ENCODE measurements at regions not wholly inside any gene's neighbourhood (a gene's known extent, or its start where the extent isn't known, plus 50 kb on each side); places are given as distances from the start of the nearest gene placed in this dataset.

GRCh38 chr13:44260336-44260735 lies 113.3 kb upstream of the SERP2 start:
- no peak for DNase-seq

- no peak for DNase-seq
These were observed 109.6 kb upstream of the SERP2 start for GRCh38 chr13:44263751-44264620.

- no peak for DNase-seq
These were observed 107.3 kb upstream of the SERP2 start for GRCh38 chr13:44266305-44266704.

GRCh38 chr13:44266772-44267171 lies 106.9 kb upstream of the SERP2 start:
- no peak for DNase-seq

GRCh38 chr13:44267203-44267602 lies 106.4 kb upstream of the SERP2 start:
- DNase-seq: no peak

GRCh38 chr13:44267980-44268379 lies 105.6 kb upstream of the SERP2 start:
- DNase-seq: no peak

- DNase-seq: no peak
These were observed 104.6 kb upstream of the SERP2 start for GRCh38 chr13:44268980-44269379.

GRCh38 chr13:44270150-44270549 lies 103.5 kb upstream of the SERP2 start:
- DNase-seq: no peak

- no peak for DNase-seq
These were observed 102.6 kb upstream of the SERP2 start for GRCh38 chr13:44271031-44271455.

GRCh38 chr13:44271473-44271872 lies 102.2 kb upstream of the SERP2 start:
- DNase-seq: no peak

- DNase-seq: no peak
These were observed 101.7 kb upstream of the SERP2 start for GRCh38 chr13:44271915-44272341.

GRCh38 chr13:44272692-44273091 lies 100.9 kb upstream of the SERP2 start:
- DNase-seq: no peak

GRCh38 chr13:44273216-44273615 lies 100.4 kb upstream of the SERP2 start:
- DNase-seq: no peak

- DNase-seq: no peak
These were observed 99.4 kb upstream of the SERP2 start for GRCh38 chr13:44273991-44274770.

GRCh38 chr13:44274771-44275205 lies 98.8 kb upstream of the SERP2 start:
- no peak for DNase-seq

GRCh38 chr13:44275381-44275780 lies 98.2 kb upstream of the SERP2 start:
- DNase-seq: no peak

- no peak for DNase-seq
These were observed 97.6 kb upstream of the SERP2 start for GRCh38 chr13:44276061-44276460.

GRCh38 chr13:44277459-44277858 lies 96.2 kb upstream of the SERP2 start:
- no peak for DNase-seq

- DNase-seq: no peak
These were observed 95.5 kb upstream of the SERP2 start for GRCh38 chr13:44278166-44278565.

GRCh38 chr13:44280456-44280855 lies 93.2 kb upstream of the SERP2 start:
- DNase-seq: no peak

- DNase-seq: no peak
These were observed 92.2 kb upstream of the SERP2 start for GRCh38 chr13:44281252-44282000.

GRCh38 chr13:44283600-44283999 lies 90.0 kb upstream of the SERP2 start:
- DNase-seq: no peak

- DNase-seq: no peak
These were observed 85.7 kb upstream of the SERP2 start for GRCh38 chr13:44287958-44288357.

Measured in stimulated activated CD4-positive, alpha-beta T cell treated with anti-CD3 and anti-CD28 coated beads, Interleukin-4, amount 100 ng/mL, for 4 hours (primary cell).